ENCODE measurements at regions not wholly inside any gene's neighbourhood (a gene's known extent, or its start where the extent isn't known, plus 50 kb on each side); places are given as distances from the start of the nearest gene placed in this dataset.

GRCh38 chr6:114839019-114839418, 496.2 kb upstream of the HS3ST5 start:
- no peaks in the 10 kb centered on the region for H4K20me1 ChIP-seq (replicated peaks; ENCODE audit: insufficient read depth)
- Mint-ChIP-seq H3K4me3 (no peak overlapping the region), H3K36me3 (ENCODE audit: low read depth) (0 out of 3 replicates have a peak, but pooled peaks cover 3% of the 10 kb centered on the region), H3K4me1 (no peaks in the 10 kb centered on the region), H3K27me3 (ENCODE audit: insufficient read depth, low read depth, poor library complexity) (no peaks in the 10 kb centered on the region), H3K9me3 (peaks cover 7% of the 10 kb centered on the region; the same call in 1 of the 3 replicates), H3K27ac (no peak overlapping the region)
- H3K79me2 ChIP-seq (replicated peaks; ENCODE audit: insufficient read depth): no peaks in the 10 kb centered on the region
- H3K9me2 ChIP-seq (ENCODE audit: insufficient read depth): no peaks in the 10 kb centered on the region
- no peak for DNase-seq (ENCODE audit: low spot score)
- no peaks in the 10 kb centered on the region for H3K27me3 ChIP-seq (ENCODE audit: insufficient read depth)
- no peaks in the 10 kb centered on the region for H3K36me3 ChIP-seq (ENCODE audit: insufficient read depth)
- no peak overlapping the region for H3K4me3 ChIP-seq
- no peak overlapping the region for H3K27ac ChIP-seq (ENCODE audit: low read depth)
- no peaks in the 10 kb centered on the region for H3F3A ChIP-seq (replicated peaks; ENCODE audit: low read depth)
- H2AFZ ChIP-seq: no peak overlapping the region
- TF ChIP-seq REST (IDR thresholded peaks at IDR 0.05; ENCODE audit: unreplicated experiment): no peak
- TF ChIP-seq STAT1 (IDR thresholded peaks at IDR 0.05; ENCODE audit: unreplicated experiment): no peak
- no peak for TF ChIP-seq ZNF462 (CRISPR knock-in tag; IDR thresholded peaks at IDR 0.05)
- TF ChIP-seq JUNB (IDR thresholded peaks at IDR 0.05; ENCODE audit: unreplicated experiment): no peak
- TF ChIP-seq CREB1 (CRISPR knock-in tag; IDR thresholded peaks at IDR 0.05; ENCODE audit: low read depth): no peak
- TF ChIP-seq ETS1 (IDR thresholded peaks at IDR 0.05): no peak
- no peak for TF ChIP-seq POLR2AphosphoS5 (IDR thresholded peaks at IDR 0.05; ENCODE audit: low read depth)
- no peak for TF ChIP-seq EZH2phosphoT487 (IDR thresholded peaks at IDR 0.05; ENCODE audit: unreplicated experiment)
- no peak for TF ChIP-seq CTCF (conservative IDR thresholded peaks at IDR 0.05; ENCODE audit: low read depth in 2 of 2)
- TF ChIP-seq ZNF331 (CRISPR knock-in tag; IDR thresholded peaks at IDR 0.05; ENCODE audit: low read depth): no peak
- no peak for TF ChIP-seq EZH2 (IDR thresholded peaks at IDR 0.05; ENCODE audit: low read depth, unreplicated experiment)
- TF ChIP-seq NANOG (IDR thresholded peaks at IDR 0.05; ENCODE audit: borderline replicate concordance): no peak
- TF ChIP-seq ZNF114 (CRISPR knock-in tag; IDR thresholded peaks at IDR 0.05): no peak
- no peaks in the 10 kb centered on the region for H3K4me1 ChIP-seq (ENCODE audit: insufficient read depth)
- ATAC-seq: no peak
- no peak overlapping the region for H3K4me2 ChIP-seq

All from GM23338 (cell line).